Activated CD8-positive, alpha-beta memory T cell treated with anti-CD3 and anti-CD28 coated beads, Interleukin-2, amount 10 ng/mL, durations not matched to agents 7 days and 5 days (primary cell): ENCODE measurements at regions not wholly inside any gene's neighbourhood (a gene's known extent, or its start where the extent isn't known, plus 50 kb on each side); places are given as distances from the start of the nearest gene placed in this dataset.

ENCODE experiments used
- ATAC-seq: fragments of 150-1000 bp; cut with Tn5 transposase; one replicate; pipeline ENCODE4 v1.10.0; 2021; ENCODE audit warnings: moderate library complexity
- CTCF ChIA-PET: fragments of 350-600 bp; sonication (Branson Sonifier 250); formaldehyde crosslinking; loops from one replicate; lab custom pipeline; 2021; ENCODE audit warnings: antibody characterized with exemption; lab: Charles Lee
- DNase-seq: peaks from one replicate; pipeline ENCODE4 v3.0.0-alpha.2; 2020
- H3K27ac Mint-ChIP-seq: one replicate; pipeline ENCODE4 v1.8.0; 2021; ENCODE audit warnings: mild to moderate bottlenecking, mixed read lengths
- H3K27me3 Mint-ChIP-seq: one replicate; pipeline ENCODE4 v1.8.0; 2021; ENCODE audit warnings: mixed read lengths
- H3K36me3 Mint-ChIP-seq: one replicate; pipeline ENCODE4 v1.8.0; 2021; ENCODE audit warnings: mild to moderate bottlenecking, mixed read lengths
- H3K4me1 Mint-ChIP-seq: one replicate; pipeline ENCODE4 v1.8.0; 2021; ENCODE audit warnings: mixed read lengths
- H3K4me3 Mint-ChIP-seq: one replicate; pipeline ENCODE4 v1.8.0; 2021; ENCODE audit warnings: mild to moderate bottlenecking, moderate library complexity, mixed read lengths
- H3K9me3 Mint-ChIP-seq: one replicate; pipeline ENCODE4 v1.8.0; 2022; ENCODE audit warnings: low read depth, mixed read lengths

DNA sequence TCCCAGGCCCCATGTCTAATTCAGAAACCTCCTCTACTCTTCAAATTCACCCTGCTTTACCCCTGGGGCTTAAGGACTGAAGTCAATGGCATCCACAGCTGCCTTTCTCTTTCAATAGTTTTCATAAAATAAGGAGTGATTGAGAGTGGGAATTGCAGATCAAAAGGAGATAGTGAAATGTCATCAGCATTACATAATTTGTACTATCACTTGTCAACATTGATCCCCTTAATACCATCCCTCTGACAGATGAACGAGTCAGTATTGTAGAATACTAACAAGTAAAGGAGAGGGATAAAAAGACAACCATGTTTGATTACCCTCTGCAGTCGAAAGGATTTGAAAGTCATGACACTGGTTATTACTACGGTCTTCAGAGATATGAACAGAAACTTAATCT, 212.4 kb downstream of the TMEM114 start:
- Mint-ChIP-seq H3K9me3 (peaks cover 6% of the 10 kb centered on the region), H3K27ac (no peak overlapping the region), H3K36me3 (no peaks in the 10 kb centered on the region), H3K4me3 (no peak overlapping the region), H3K4me1 (no peaks in the 10 kb centered on the region), H3K27me3 (no peaks in the 10 kb centered on the region)
- DNase-seq (no peak), ATAC-seq (no peak)
- CTCF ChIA-PET: no interaction called here

- peaks cover 6% of the 10 kb centered on the region for H3K9me3 Mint-ChIP-seq
- no peak overlapping the region for H3K4me3 Mint-ChIP-seq
- no peaks in the 10 kb centered on the region for H3K36me3 Mint-ChIP-seq
- no peak overlapping the region for H3K27ac Mint-ChIP-seq
- ATAC-seq: no peak
- DNase-seq: no peak
- CTCF ChIA-PET: no interaction called here
- H3K27me3 Mint-ChIP-seq: no peaks in the 10 kb centered on the region
- no peaks in the 10 kb centered on the region for H3K4me1 Mint-ChIP-seq
Measured at GRCh38 chr16:8376858-8377257, 213.5 kb downstream of the TMEM114 start.

- CTCF ChIA-PET: no interaction called here
- peaks cover 6% of the 10 kb centered on the region for H3K9me3 Mint-ChIP-seq
- no peak overlapping the region for H3K4me3 Mint-ChIP-seq
- ATAC-seq: no peak
- no peaks in the 10 kb centered on the region for H3K27me3 Mint-ChIP-seq
- H3K27ac Mint-ChIP-seq: no peak overlapping the region
- DNase-seq: no peak
- no peaks in the 10 kb centered on the region for H3K36me3 Mint-ChIP-seq
- no peaks in the 10 kb centered on the region for H3K4me1 Mint-ChIP-seq
Measured at GRCh38 chr16:8376430-8376829, 213.9 kb downstream of the TMEM114 start.

DNA sequence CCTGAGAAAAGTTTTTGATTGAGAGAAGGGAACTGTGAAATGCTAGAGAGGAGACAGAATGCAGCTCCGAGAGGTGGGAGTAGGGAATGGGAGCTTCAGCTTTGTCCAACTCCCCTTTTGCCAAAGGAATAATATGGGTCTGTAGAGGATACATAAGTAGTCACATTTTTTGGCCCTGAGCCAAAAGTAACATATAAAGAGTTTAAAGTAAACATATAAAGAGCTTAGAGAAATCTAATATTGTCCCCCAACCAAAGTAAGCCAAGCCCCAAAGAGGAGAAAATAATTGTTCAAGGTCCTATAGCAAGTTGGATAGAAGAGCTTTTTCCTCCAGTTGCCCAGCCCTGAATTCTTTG, 215.1 kb downstream of the TMEM114 start:
- H3K36me3 Mint-ChIP-seq: no peaks in the 10 kb centered on the region
- H3K27ac Mint-ChIP-seq: no peak overlapping the region
- no peak for ATAC-seq
- H3K4me3 Mint-ChIP-seq: no peak overlapping the region
- peaks cover 6% of the 10 kb centered on the region for H3K9me3 Mint-ChIP-seq
- CTCF ChIA-PET: no interaction called here
- no peaks in the 10 kb centered on the region for H3K27me3 Mint-ChIP-seq
- no peak for DNase-seq
- H3K4me1 Mint-ChIP-seq: no peaks in the 10 kb centered on the region

GRCh38 chr16:8374586-8375231, 215.6 kb downstream of the TMEM114 start:
- DNase-seq (no peak), ATAC-seq (no peak)
- H3K27ac Mint-ChIP-seq: no peak overlapping the region
- no peaks in the 10 kb centered on the region for H3K27me3 Mint-ChIP-seq
- H3K4me1 Mint-ChIP-seq: no peaks in the 10 kb centered on the region
- H3K9me3 Mint-ChIP-seq: peaks cover 6% of the 10 kb centered on the region
- CTCF ChIA-PET: no interaction called here
- H3K4me3 Mint-ChIP-seq: no peak overlapping the region
- no peaks in the 10 kb centered on the region for H3K36me3 Mint-ChIP-seq

DNA sequence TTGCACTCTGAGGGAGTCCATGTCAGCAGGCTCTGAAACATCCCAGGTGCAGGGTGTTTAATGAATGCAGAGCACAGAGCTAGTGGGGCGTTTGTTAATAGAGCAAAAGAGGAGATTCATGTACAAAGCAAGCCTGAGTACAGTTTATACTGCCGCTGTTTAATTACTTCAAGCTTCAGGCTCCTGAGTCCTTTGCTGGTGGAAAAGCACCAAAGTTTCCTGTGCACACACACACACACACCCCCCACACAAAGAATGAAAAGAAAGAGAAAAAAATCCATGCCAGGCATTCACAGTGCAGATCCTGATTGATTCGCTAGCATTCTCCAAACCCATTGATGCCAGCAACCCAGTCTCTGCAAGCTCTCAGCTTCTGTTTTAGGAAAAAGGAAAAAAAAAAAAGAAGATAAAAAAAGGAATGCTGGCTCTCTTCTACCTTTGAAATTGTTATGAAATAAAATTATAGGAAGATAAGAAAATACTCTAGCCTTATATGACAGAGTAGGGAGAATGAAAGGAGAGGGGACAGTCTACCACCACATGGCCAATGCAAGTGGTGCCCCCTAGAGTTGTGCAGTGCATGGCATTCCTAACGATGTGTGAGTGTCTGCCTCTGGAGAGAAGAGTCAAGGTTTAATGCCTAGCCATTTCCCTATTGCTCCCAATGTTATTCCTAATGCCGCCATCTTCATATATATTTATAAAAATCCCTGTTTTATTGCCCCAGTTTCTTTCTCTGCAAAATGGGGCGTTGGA, 216.5 kb downstream of the TMEM114 start:
- ATAC-seq (no peak), DNase-seq (no peak)
- CTCF ChIA-PET: no interaction called here

GRCh38 chr16:8372141-8372540, 218.2 kb downstream of the TMEM114 start:
- H3K36me3 Mint-ChIP-seq: no peaks in the 10 kb centered on the region
- H3K27ac Mint-ChIP-seq: no peak overlapping the region
- no peak overlapping the region for H3K4me3 Mint-ChIP-seq

More for the DNA sequence above, 216.5 kb downstream of the TMEM114 start:
- no peaks in the 10 kb centered on the region for H3K36me3 Mint-ChIP-seq
- H3K4me1 Mint-ChIP-seq: no peaks in the 10 kb centered on the region
- H3K27ac Mint-ChIP-seq: no peak overlapping the region
- H3K9me3 Mint-ChIP-seq: peaks cover 3% of the 10 kb centered on the region
- no peak overlapping the region for H3K4me3 Mint-ChIP-seq
- H3K27me3 Mint-ChIP-seq: no peaks in the 10 kb centered on the region

DNA sequence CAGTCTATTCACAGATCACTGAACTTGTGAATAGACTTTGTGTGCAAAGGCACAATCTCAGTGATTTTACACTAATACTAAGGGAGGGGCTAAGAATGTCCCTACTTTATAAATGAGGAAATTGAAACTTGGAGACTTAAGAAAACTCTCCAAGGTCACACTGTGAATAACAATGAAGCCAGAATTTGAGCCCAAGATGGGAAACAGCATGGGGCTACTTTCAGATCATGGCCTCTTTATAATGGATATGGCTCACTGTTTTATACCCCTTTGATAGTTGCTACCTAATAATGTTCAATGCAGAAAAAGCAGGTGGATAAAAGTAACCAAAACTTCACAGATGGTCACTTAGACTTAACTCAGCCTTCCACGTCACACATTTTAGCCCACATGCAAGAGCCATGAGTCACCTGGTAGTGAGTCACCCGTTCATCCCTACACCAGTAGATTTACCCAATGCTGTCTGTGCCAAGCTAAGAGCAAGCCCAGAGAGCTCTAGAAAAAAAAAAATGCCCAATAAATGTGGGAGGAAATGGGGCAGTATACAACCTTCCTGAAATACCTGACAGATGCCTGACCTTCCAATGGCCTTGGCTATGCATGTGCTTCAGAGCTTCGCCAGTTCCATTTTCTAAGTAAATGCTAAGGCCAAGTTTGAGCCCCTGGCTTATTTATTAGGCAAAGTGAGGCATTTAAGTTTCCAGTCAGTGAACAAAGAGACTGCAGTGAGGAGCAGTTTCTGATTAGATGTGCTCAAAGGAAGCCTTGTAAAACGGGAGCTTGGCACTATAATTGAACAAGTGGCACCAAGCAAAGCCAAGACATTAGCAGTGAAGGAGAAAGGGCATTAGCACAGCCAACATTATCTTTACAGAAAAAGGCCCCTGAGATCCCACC, 219.7 kb downstream of the TMEM114 start:
- Mint-ChIP-seq H3K27ac (no peak overlapping the region), H3K36me3 (no peaks in the 10 kb centered on the region), H3K4me3 (no peak overlapping the region), H3K27me3 (no peaks in the 10 kb centered on the region), H3K4me1 (no peaks in the 10 kb centered on the region), H3K9me3 (peaks cover 3% of the 10 kb centered on the region)
- no peak for DNase-seq
- ATAC-seq: no peak
- CTCF ChIA-PET: no interaction called here

More at GRCh38 chr16:8372141-8372540, 218.2 kb downstream of the TMEM114 start:
- ATAC-seq: no peak
- Mint-ChIP-seq H3K9me3 (peaks cover 3% of the 10 kb centered on the region), H3K27me3 (no peaks in the 10 kb centered on the region), H3K4me1 (no peaks in the 10 kb centered on the region)
- DNase-seq: no peak
- CTCF ChIA-PET: no interaction called here

DNA sequence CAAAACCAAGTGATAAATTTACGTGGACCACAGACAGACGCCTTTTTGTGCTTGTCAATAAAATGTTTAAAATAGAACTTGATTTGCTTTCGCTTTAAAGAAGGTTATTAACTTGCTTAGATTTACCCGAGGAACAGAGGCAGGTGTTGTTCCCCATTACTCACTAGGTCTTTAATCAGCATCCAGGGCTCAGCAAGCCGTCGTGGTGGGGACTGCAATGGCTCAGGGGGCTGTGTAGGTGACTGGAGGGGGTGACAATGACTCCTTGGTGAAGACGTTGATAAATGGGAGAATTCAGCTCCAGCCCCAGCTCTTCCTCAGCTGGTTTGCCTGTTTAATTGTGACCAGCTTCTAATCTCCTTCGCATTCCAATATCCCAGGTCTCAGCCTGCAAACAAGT, 231.4 kb downstream of the TMEM114 start:
- CTCF ChIA-PET: no interaction called here
- no peaks in the 10 kb centered on the region for H3K9me3 Mint-ChIP-seq
- DNase-seq (no peak), ATAC-seq (no peak)
- H3K4me3 Mint-ChIP-seq: no peak overlapping the region
- no peak overlapping the region for H3K27ac Mint-ChIP-seq
- no peaks in the 10 kb centered on the region for H3K4me1 Mint-ChIP-seq
- H3K27me3 Mint-ChIP-seq: no peaks in the 10 kb centered on the region
- no peaks in the 10 kb centered on the region for H3K36me3 Mint-ChIP-seq

DNA sequence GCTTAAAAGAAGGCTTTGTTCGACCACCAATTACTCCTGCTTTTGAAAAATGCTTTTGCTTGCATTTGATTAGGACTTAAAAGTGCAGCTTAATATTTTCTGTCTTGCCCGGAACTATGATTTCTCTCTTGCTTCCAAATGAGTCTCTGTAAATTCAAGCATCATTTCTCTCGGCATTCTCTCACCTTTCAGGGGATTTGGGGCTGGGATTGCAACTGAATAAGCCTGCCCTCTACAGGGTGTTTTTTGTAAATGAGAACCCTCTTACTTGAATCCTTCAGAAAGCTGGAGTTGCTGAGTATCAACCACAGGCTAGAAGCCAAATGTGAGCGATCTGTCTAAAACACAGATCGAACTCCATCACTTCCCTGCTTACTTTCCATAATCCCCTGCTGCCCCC, 234.6 kb downstream of the TMEM114 start:
- no peak for DNase-seq
- no peak for ATAC-seq
- Mint-ChIP-seq H3K9me3 (peaks cover 3% of the 10 kb centered on the region), H3K4me3 (no peak overlapping the region), H3K4me1 (no peaks in the 10 kb centered on the region), H3K27ac (no peak overlapping the region), H3K27me3 (no peaks in the 10 kb centered on the region), H3K36me3 (no peaks in the 10 kb centered on the region)
- CTCF ChIA-PET: no interaction called here

GRCh38 chr16:8346294-8346693, 244.0 kb downstream of the TMEM114 start:
- no peak overlapping the region for H3K27ac Mint-ChIP-seq
- no peaks in the 10 kb centered on the region for H3K27me3 Mint-ChIP-seq
- H3K9me3 Mint-ChIP-seq: no peaks in the 10 kb centered on the region
- H3K36me3 Mint-ChIP-seq: no peaks in the 10 kb centered on the region
- DNase-seq (no peak), ATAC-seq (no peak)
- CTCF ChIA-PET: no interaction called here
- no peak overlapping the region for H3K4me3 Mint-ChIP-seq
- H3K4me1 Mint-ChIP-seq: no peaks in the 10 kb centered on the region

- Mint-ChIP-seq H3K27ac (no peak overlapping the region), H3K9me3 (no peaks in the 10 kb centered on the region), H3K36me3 (no peaks in the 10 kb centered on the region), H3K4me3 (no peak overlapping the region), H3K4me1 (no peaks in the 10 kb centered on the region), H3K27me3 (no peaks in the 10 kb centered on the region)
- DNase-seq (no peak), ATAC-seq (no peak)
- CTCF ChIA-PET: no interaction called here
Measured at GRCh38 chr16:8342276-8342675, 248.0 kb downstream of the TMEM114 start.

- no peak overlapping the region for H3K4me3 Mint-ChIP-seq
- CTCF ChIA-PET: no interaction called here
Measured at GRCh38 chr16:8330761-8331160, 259.6 kb downstream of the TMEM114 start.

More at GRCh38 chr16:8330761-8331160, 259.6 kb downstream of the TMEM114 start:
- no peak for ATAC-seq
- Mint-ChIP-seq H3K4me1 (no peaks in the 10 kb centered on the region), H3K36me3 (no peaks in the 10 kb centered on the region), H3K27me3 (no peaks in the 10 kb centered on the region), H3K27ac (no peak overlapping the region), H3K9me3 (peaks cover 7% of the 10 kb centered on the region)
- no peak for DNase-seq
